Transverse colon (tissue), 4 donors: ENCODE measurements at regions not wholly inside any gene's neighbourhood (a gene's known extent, or its start where the extent isn't known, plus 50 kb on each side); places are given as distances from the start of the nearest gene placed in this dataset.

Experiments
- DNase-seq: peaks from one replicate; pipeline ENCODE4 v3.0.0-alpha.2; 2019
- H3K27ac ChIP-seq, 4 donors: fragments of 200-600 bp; sonication (generic); 2 replicates each; pipeline ENCODE4 v1.5.1; 2016 to 2018; ENCODE audit warnings: inconsistent platforms in 4 of 4
- H3K27me3 ChIP-seq: fragments of 200-600 bp; sonication (generic); 2 replicates; pipeline ENCODE4 v1.5.1; 2017; ENCODE audit warnings: inconsistent platforms
- H3K36me3 ChIP-seq, 4 donors: fragments of 200-600 bp; sonication (generic); 2 replicates each; pipeline ENCODE4 v1.5.1; 2017 to 2019; ENCODE audit warnings: inconsistent platforms in 4 of 4
- H3K4me1 ChIP-seq, 4 donors: fragments of 200-600 bp; sonication (generic); 2 replicates each; pipeline ENCODE4 v1.5.1; 2017 to 2020; ENCODE audit warnings: inconsistent platforms in 4 of 4
- H3K4me3 ChIP-seq, 4 donors: fragments of 200-600 bp; sonication (generic); 1 replicate in 1 of 4; 2 replicates in 3 of 4; pipeline versions ENCODE4 v1.5.1 to v1.6.1; 2017 to 2019; ENCODE audit warnings: inconsistent platforms in 4 of 4
- H3K9me3 ChIP-seq, 2 donors: fragments of 200-600 bp; sonication (generic); 2 replicates each; pipeline ENCODE4 v1.5.1; 2017 to 2019; ENCODE audit warnings: inconsistent platforms in 2 of 2
- EP300 ChIP-seq: sonication (generic); formaldehyde crosslinking; IDR thresholded peaks from one replicate; pipeline ENCODE4 v1.6.1; 2017; ENCODE audit warnings: antibody characterized with exemption, low read depth
- POLR2A ChIP-seq: fragments of 450-650 bp; IDR thresholded peaks from one replicate; pipeline ENCODE4 v1.6.1; 2016; ENCODE audit warnings: antibody characterized with exemption, mild to moderate bottlenecking, moderate library complexity
- POLR2AphosphoS5 ChIP-seq, 3 donors: sonication (generic); formaldehyde crosslinking; IDR thresholded peaks; one replicate each; pipeline ENCODE4 v1.6.1; 2016; ENCODE audit warnings: antibody characterized with exemption in 3 of 3
- WGBS, 2 donors: methylation state at CpG; one replicate each; pipeline ENCODE4 v1.1.5; 2018; ENCODE audit warnings: low coverage in 1 of 2; 5-methylcytosine and 5-hydroxymethylcytosine counted together
- in situ Hi-C, 4 donors: fragments of 200-750 bp; cut with MboI; loops; one replicate each; pipeline versions ENCODE4 v1.15.0 to v1.15.1; 2017; ENCODE audit warnings: low sequenced_read_pairs in 3 of 4, low pct_ligation_motif_present in 1 of 4, low pct_unique_long_range_greater_than_20kb in 1 of 4
- intact Hi-C: fragments of 100-400 bp; cut with DNase I; formaldehyde crosslinking; loops from one replicate; pipeline ENCODE4 v1.15.1; 2023; ENCODE audit warnings: low total_unique reads
- TF ChIP-seq, protein P1 (sequence below), 5 experiments: fragments of 200-600 bp in 3 of 5; fragments of 450-650 bp in 2 of 5; sonication (generic) in 3 of 5; IDR thresholded peaks; 1 replicate in 2 of 5; 2 replicates in 3 of 5; pipeline ENCODE4 v1.5.1; 2016 to 2017; ENCODE audit warnings: antibody characterized with exemption in 5 of 5, inconsistent platforms in 3 of 5, mild to moderate bottlenecking in 2 of 5, moderate library complexity in 1 of 5

GRCh38 chr2:217475791-217476190 lies 527.0 kb downstream of the TNS1 start:
- no peaks in the 10 kb centered on the region for H3K4me1 ChIP-seq
- H3K9me3 ChIP-seq, result no peaks in the 10 kb centered on the region
- 50 to 84% methylated on average over 1 to 4 of the region's 4 CpGs for WGBS, 2 donors
- no peak for TF ChIP-seq POLR2AphosphoS5 (IDR thresholded peaks at IDR 0.05)
- no peak for TF ChIP-seq EP300
- TF ChIP-seq, protein P1, sequence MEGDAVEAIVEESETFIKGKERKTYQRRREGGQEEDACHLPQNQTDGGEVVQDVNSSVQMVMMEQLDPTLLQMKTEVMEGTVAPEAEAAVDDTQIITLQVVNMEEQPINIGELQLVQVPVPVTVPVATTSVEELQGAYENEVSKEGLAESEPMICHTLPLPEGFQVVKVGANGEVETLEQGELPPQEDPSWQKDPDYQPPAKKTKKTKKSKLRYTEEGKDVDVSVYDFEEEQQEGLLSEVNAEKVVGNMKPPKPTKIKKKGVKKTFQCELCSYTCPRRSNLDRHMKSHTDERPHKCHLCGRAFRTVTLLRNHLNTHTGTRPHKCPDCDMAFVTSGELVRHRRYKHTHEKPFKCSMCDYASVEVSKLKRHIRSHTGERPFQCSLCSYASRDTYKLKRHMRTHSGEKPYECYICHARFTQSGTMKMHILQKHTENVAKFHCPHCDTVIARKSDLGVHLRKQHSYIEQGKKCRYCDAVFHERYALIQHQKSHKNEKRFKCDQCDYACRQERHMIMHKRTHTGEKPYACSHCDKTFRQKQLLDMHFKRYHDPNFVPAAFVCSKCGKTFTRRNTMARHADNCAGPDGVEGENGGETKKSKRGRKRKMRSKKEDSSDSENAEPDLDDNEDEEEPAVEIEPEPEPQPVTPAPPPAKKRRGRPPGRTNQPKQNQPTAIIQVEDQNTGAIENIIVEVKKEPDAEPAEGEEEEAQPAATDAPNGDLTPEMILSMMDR (IDR thresholded peaks at IDR 0.05), result no peak
- TF ChIP-seq POLR2A, result no peak
- in situ Hi-C loops, result no loop called here
- H3K4me3 ChIP-seq, result no peak overlapping the region
- no peaks in the 10 kb centered on the region for H3K27me3 ChIP-seq
- no peak for DNase-seq
- intact Hi-C loops, result no loop called here
- H3K36me3 ChIP-seq, result no peaks in the 10 kb centered on the region
- no peak overlapping the region for H3K27ac ChIP-seq

GRCh38 chr2:217475101-217475500 lies 527.7 kb downstream of the TNS1 start:
- in situ Hi-C loops, result no loop called here
- H3K9me3 ChIP-seq, result no peaks in the 10 kb centered on the region
- 70 to 71% methylated on average over 1 to 2 of the region's 2 CpGs for WGBS, 2 donors
- intact Hi-C loops, result no loop called here
- DNase-seq, result no peak
- no peaks in the 10 kb centered on the region for H3K36me3 ChIP-seq
- H3K4me1 ChIP-seq, result no peaks in the 10 kb centered on the region
- no peak overlapping the region for H3K27ac ChIP-seq
- H3K4me3 ChIP-seq, result no peak overlapping the region
- H3K27me3 ChIP-seq, result no peaks in the 10 kb centered on the region
- TF ChIP-seq EP300 (no peak), POLR2AphosphoS5 (IDR thresholded peaks at IDR 0.05) (no peak), POLR2A (no peak)
- TF ChIP-seq, protein P1 (IDR thresholded peaks at IDR 0.05), result no peak

DNA sequence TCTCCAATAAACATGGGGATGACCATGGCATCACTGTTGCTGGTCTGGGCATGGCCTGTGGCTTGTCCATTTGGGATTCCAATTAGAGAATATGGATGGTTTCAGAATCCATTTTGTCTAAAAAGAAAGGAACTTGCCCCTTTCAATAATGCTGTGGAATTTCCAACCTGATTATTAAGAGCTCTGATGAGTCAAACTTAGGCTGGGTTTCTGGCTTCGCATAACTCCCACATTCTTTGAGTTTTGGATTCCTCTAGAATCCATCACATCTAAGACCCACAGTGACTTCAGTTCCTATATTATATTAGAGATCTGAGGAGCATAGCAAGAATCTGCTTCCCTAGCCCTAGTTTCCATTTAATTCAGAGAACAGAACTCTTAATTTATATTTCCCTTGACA lies 531.5 kb downstream of the TNS1 start:
- H3K4me3 ChIP-seq, result no peak overlapping the region
- TF ChIP-seq EP300 (no peak), POLR2A (no peak), POLR2AphosphoS5 (IDR thresholded peaks at IDR 0.05) (no peak)
- TF ChIP-seq, protein P1 (IDR thresholded peaks at IDR 0.05), result no peak
- no peaks in the 10 kb centered on the region for H3K36me3 ChIP-seq
- H3K27ac ChIP-seq, result no peak overlapping the region
- no peak for DNase-seq
- H3K9me3 ChIP-seq, result no peaks in the 10 kb centered on the region
- intact Hi-C loops (no loop called here), in situ Hi-C loops (no loop called here)
- no peaks in the 10 kb centered on the region for H3K27me3 ChIP-seq
- H3K4me1 ChIP-seq, result no peaks in the 10 kb centered on the region
- 96 to 100% methylated on average over 1 of the region's 1 CpG for WGBS, 2 donors

DNA sequence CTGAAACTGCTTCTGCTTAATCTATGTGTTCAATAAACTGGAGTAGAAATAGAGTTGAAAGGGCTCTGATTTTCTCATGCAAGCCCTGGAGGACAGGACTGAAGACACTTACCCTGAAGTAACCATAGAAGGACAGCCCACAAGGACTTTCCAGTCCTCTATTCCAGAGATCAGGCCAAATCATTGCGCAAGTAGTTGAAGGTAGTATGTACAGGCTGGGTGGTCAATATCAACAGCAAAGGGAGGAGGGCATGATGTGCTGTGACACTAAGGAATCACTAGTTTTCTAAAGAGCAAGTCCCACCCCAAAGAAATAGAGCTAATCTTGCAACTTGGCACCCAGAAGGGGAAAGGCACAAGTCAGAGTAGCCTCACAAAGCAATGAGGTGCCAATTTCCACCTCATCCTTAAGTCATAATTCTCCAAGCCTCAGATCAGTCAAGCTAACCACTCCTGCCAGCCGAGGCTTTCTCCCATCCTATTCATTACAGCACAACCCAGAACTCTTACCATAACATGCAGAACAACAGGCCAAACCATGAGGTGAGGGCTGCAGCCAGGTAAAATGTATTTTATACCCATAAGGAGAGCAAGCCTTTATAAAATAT lies 533.5 kb downstream of the TNS1 start:
- WGBS, 2 donors, result 80% methylated on average over 2 of the region's 2 CpGs
- TF ChIP-seq POLR2AphosphoS5 (IDR thresholded peaks at IDR 0.05) (no peak), POLR2A (no peak), EP300 (no peak)
- Histone ChIP-seq H3K9me3 (no peaks in the 10 kb centered on the region), H3K36me3 (no peaks in the 10 kb centered on the region), H3K4me1 (no peaks in the 10 kb centered on the region), H3K27me3 (no peaks in the 10 kb centered on the region), H3K27ac (no peak overlapping the region), H3K4me3 (no peak overlapping the region)
- DNase-seq, result no peak
- intact Hi-C loops (no loop called here), in situ Hi-C loops (no loop called here)
